ENCODE measurements at regions not wholly inside any gene's neighbourhood (a gene's known extent, or its start where the extent isn't known, plus 50 kb on each side); places are given as distances from the start of the nearest gene placed in this dataset.

- Mint-ChIP-seq H3K27ac (no peak overlapping the region), H3K9me3 (no peaks in the 10 kb centered on the region), H3K4me3 (no peak overlapping the region), H3K36me3 (no peaks in the 10 kb centered on the region), H3K4me1 (peaks cover 2% of the 10 kb centered on the region), H3K27me3 (peaks cover 11% of the 10 kb centered on the region)
- ATAC-seq (ENCODE audit: low read depth) (no peak), DNase-seq (ENCODE audit: low spot score in 2 of 2) (no peak)
These were observed 250.2 kb upstream of the GRIP1 start for GRCh38 chr12:66929121-66929520.

- Mint-ChIP-seq H3K4me3 (no peak overlapping the region), H3K4me1 (peaks cover 2% of the 10 kb centered on the region), H3K27me3 (peaks cover 15% of the 10 kb centered on the region), H3K27ac (no peak overlapping the region), H3K9me3 (no peaks in the 10 kb centered on the region), H3K36me3 (no peaks in the 10 kb centered on the region)
- DNase-seq (ENCODE audit: low spot score in 2 of 2) (no peak), ATAC-seq (ENCODE audit: low read depth) (no peak)
These were observed 252.2 kb upstream of the GRIP1 start for GRCh38 chr12:66931091-66931490.

GRCh38 chr12:66932126-66932525, 253.2 kb upstream of the GRIP1 start:
- Mint-ChIP-seq H3K27me3 (peaks cover 15% of the 10 kb centered on the region), H3K9me3 (no peaks in the 10 kb centered on the region), H3K4me3 (no peak overlapping the region), H3K27ac (no peak overlapping the region), H3K4me1 (peaks cover 2% of the 10 kb centered on the region), H3K36me3 (no peaks in the 10 kb centered on the region)
- ATAC-seq (ENCODE audit: low read depth), result no peak
- no peak for DNase-seq (ENCODE audit: low spot score in 2 of 2)

GRCh38 chr12:66934302-66935062, 255.6 kb upstream of the GRIP1 start:
- Mint-ChIP-seq H3K27ac (no peak overlapping the region), H3K9me3 (no peaks in the 10 kb centered on the region), H3K27me3 (peaks cover 11% of the 10 kb centered on the region), H3K4me3 (no peak overlapping the region), H3K4me1 (peaks cover under 1% of the 10 kb centered on the region), H3K36me3 (no peaks in the 10 kb centered on the region)
- ATAC-seq (ENCODE audit: low read depth) (no peak), DNase-seq (ENCODE audit: low spot score in 2 of 2) (no peak)

GRCh38 chr12:66941150-66941549, 262.3 kb upstream of the GRIP1 start:
- Mint-ChIP-seq H3K4me3 (no peak overlapping the region), H3K4me1 (no peaks in the 10 kb centered on the region), H3K9me3 (no peaks in the 10 kb centered on the region), H3K27me3 (peaks cover 2% of the 10 kb centered on the region), H3K36me3 (no peaks in the 10 kb centered on the region), H3K27ac (no peak overlapping the region)
- no peak for DNase-seq (ENCODE audit: low spot score in 2 of 2)
- ATAC-seq (ENCODE audit: low read depth), result no peak

DNA sequence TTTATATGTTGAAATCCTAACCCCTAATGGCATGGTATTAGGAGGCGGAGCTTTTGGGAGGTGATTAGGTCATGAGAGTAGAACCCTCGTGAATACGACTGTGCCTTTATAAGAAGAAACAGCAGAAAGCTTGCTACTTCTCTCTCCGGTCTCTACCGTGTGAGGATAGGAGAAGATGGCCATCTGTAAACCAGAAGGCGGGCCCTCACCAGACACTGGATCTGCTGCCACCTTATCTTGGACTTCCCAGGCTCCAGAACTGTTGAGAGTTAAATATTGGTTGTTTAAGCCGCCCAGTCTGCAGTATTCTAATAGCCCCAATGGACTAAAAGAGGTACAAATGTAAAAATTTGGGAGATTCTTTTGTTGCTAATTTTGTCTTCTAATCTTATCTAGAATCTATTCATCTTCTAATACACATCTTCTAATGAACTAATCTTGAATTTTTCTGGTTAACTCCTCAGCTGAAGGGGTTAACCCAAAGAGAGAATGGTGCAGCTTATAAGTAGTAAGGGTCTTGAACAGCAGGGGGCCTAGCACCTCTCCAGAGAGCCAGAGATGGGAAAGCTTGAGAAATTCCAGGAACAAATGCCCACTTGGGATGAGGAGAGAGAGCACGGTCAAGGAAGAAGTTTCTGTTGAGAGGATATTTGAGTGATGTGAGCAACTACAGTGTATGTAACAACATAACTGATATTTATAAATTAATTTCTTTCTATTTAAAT, 264.0 kb upstream of the GRIP1 start:
- peaks cover 2% of the 10 kb centered on the region for H3K27me3 Mint-ChIP-seq
- H3K4me1 Mint-ChIP-seq, result no peaks in the 10 kb centered on the region
- no peaks in the 10 kb centered on the region for H3K36me3 Mint-ChIP-seq
- H3K27ac Mint-ChIP-seq, result no peak overlapping the region
- DNase-seq (ENCODE audit: low spot score in 2 of 2), result no peak
- ATAC-seq (ENCODE audit: low read depth), result no peak
- no peaks in the 10 kb centered on the region for H3K9me3 Mint-ChIP-seq
- no peak overlapping the region for H3K4me3 Mint-ChIP-seq

DNA sequence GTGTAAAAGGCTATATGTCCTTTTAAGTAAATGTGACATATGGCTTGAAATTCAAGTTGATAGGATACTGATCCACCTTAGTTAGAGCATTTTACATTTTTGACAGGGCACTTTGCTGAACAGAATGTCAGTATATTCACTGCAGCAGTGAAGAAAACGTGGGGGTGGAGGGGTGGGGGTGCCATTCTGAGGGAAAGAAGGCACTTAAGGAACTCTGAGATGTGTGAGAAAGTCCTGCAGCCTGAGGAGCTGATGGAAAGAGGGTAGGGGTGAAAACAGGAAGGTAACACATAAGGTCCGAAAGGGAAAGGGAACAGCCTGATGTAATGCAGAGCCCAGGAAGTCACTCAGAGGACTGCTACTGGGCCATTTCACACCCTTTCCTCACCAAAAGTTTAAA, 265.5 kb upstream of the GRIP1 start:
- Mint-ChIP-seq H3K4me1 (no peaks in the 10 kb centered on the region), H3K36me3 (no peaks in the 10 kb centered on the region), H3K27ac (no peak overlapping the region), H3K27me3 (peaks cover 2% of the 10 kb centered on the region), H3K4me3 (no peak overlapping the region), H3K9me3 (no peaks in the 10 kb centered on the region)
- DNase-seq (ENCODE audit: low spot score in 2 of 2) (no peak), ATAC-seq (ENCODE audit: low read depth) (no peak)

- H3K4me1 Mint-ChIP-seq, result no peaks in the 10 kb centered on the region
- no peaks in the 10 kb centered on the region for H3K36me3 Mint-ChIP-seq
- no peak overlapping the region for H3K27ac Mint-ChIP-seq
- H3K9me3 Mint-ChIP-seq, result no peaks in the 10 kb centered on the region
- H3K4me3 Mint-ChIP-seq, result no peak overlapping the region
- no peak for ATAC-seq (ENCODE audit: low read depth)
- peaks cover 2% of the 10 kb centered on the region for H3K27me3 Mint-ChIP-seq
- no peak for DNase-seq (ENCODE audit: low spot score in 2 of 2)
These were observed 266.4 kb upstream of the GRIP1 start for GRCh38 chr12:66945189-66945817.

DNA sequence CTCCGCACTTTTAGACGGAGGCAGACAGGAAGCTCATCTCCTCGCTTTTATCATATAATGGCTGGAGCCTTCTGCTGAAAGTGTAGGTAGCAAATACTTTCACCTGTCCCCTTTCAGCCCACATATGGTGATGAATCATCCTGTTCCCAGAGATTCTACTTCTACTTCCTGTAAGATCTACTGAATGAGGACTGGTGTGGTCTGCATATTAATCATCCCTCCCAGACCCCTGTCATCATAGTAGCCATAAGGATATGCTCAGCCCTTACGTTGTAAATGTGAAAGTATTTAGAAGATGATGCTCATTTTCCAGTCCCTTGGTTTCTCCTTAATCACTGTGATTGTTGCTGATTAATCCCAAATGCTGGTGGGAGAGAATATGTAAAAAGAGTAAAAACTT, 268.2 kb upstream of the GRIP1 start:
- no peak for ATAC-seq (ENCODE audit: low read depth)
- Mint-ChIP-seq H3K4me3 (no peak overlapping the region), H3K9me3 (no peaks in the 10 kb centered on the region), H3K4me1 (no peaks in the 10 kb centered on the region), H3K36me3 (no peaks in the 10 kb centered on the region), H3K27ac (no peak overlapping the region), H3K27me3 (peaks cover 2% of the 10 kb centered on the region)
- no peak for DNase-seq (ENCODE audit: low spot score in 2 of 2)

DNA sequence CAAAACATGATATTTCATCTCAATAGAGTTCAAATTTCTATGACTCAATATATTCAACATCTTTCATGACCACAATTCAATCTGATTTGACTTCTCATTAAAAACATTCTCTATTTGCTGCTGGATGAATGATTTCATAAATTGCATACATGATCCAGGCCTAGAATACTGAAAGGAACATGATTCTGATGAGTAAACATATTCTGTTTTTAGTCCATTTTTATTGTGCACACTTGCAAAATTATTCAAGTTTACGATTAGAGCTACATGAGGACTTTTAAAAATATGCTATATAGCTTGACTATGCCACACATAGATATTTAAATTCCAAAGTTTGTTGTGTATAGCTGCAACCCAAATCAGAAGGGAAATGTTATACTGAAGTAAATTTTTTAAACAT, 273.8 kb upstream of the GRIP1 start:
- Mint-ChIP-seq H3K4me3 (no peak overlapping the region), H3K9me3 (no peaks in the 10 kb centered on the region), H3K27me3 (no peaks in the 10 kb centered on the region), H3K27ac (no peak overlapping the region), H3K4me1 (no peaks in the 10 kb centered on the region), H3K36me3 (no peaks in the 10 kb centered on the region)
- no peak for ATAC-seq (ENCODE audit: low read depth)
- no peak for DNase-seq (ENCODE audit: low spot score in 2 of 2)

DNA sequence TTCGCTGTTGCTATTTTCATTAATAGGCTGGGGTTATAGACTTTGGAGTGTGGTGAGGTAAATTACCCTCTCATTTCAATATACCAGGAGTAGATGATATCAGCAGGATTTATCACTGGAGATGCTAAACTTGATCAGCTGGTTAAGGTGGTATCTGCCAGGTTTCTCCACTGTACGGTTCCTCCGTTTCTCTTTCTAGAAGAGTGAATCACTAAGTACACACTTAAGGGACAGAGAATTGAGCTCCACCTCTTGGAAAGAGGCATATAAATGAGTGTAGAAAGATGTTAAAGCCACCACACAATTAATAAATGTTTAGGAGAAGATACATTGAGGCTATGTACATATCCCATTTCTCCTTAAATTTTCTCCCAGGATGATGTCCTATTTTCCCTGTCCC, 277.4 kb upstream of the GRIP1 start:
- no peaks in the 10 kb centered on the region for H3K4me1 Mint-ChIP-seq
- no peak overlapping the region for H3K27ac Mint-ChIP-seq
- H3K36me3 Mint-ChIP-seq, result no peaks in the 10 kb centered on the region
- DNase-seq (ENCODE audit: low spot score in 2 of 2), result no peak
- peaks cover 6% of the 10 kb centered on the region for H3K27me3 Mint-ChIP-seq
- no peak overlapping the region for H3K4me3 Mint-ChIP-seq
- no peak for ATAC-seq (ENCODE audit: low read depth)
- no peaks in the 10 kb centered on the region for H3K9me3 Mint-ChIP-seq

DNA sequence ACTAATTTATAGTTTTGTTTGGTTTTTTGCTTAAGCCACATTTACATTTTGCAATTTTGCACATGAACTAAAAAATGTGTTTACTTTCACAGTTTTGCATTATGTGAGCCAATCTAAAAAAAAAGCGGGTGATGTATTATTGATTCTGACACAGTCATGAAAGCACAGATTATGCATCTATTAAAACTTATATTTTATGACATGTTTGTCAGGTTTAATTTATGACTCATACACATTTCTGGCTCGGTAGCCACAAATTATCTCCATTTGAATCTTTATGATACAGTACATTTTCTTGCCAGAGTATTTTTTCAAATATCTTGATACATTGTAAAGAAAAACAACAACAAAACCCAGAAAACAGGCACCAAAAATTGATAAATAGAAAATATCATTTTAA, 280.4 kb upstream of the GRIP1 start:
- no peak overlapping the region for H3K4me3 Mint-ChIP-seq
- H3K4me1 Mint-ChIP-seq, result no peaks in the 10 kb centered on the region

DNA sequence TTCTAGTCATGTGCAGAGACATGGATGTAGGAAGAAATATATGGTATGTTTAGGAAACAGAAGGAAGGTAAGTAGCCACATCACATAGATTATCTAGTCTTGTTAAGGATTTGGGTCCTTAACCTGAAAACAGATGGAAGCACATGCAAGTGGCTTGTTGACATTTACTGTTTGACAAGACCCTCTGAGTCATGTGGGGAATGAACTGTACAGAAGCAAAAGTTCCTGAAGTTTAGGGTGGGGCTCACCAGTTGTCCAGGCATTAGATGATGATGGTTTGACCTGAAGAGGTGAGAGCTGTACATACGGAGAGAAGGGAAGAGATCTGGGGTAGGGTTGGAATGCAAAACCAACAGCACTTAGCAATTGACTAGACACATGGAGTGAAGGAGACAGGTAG, 281.1 kb upstream of the GRIP1 start:
- Mint-ChIP-seq H3K4me1 (no peaks in the 10 kb centered on the region), H3K9me3 (no peaks in the 10 kb centered on the region), H3K36me3 (no peaks in the 10 kb centered on the region), H3K4me3 (no peak overlapping the region), H3K27ac (no peak overlapping the region), H3K27me3 (peaks cover 6% of the 10 kb centered on the region)
- ATAC-seq (ENCODE audit: low read depth) (no peak), DNase-seq (ENCODE audit: low spot score in 2 of 2) (no peak)

More for the DNA sequence above, 280.4 kb upstream of the GRIP1 start:
- no peak overlapping the region for H3K27ac Mint-ChIP-seq
- H3K27me3 Mint-ChIP-seq, result peaks cover 6% of the 10 kb centered on the region
- no peak for DNase-seq (ENCODE audit: low spot score in 2 of 2)
- no peaks in the 10 kb centered on the region for H3K36me3 Mint-ChIP-seq
- ATAC-seq (ENCODE audit: low read depth), result no peak
- no peaks in the 10 kb centered on the region for H3K9me3 Mint-ChIP-seq

Data from memory B cell (primary cell).